Activated T-cell treated with anti-CD3 and anti-CD28 coated beads, Interleukin-2, amount 50 U/mL, for 24 hours (primary cell): ENCODE measurements at regions not wholly inside any gene's neighbourhood (a gene's known extent, or its start where the extent isn't known, plus 50 kb on each side); places are given as distances from the start of the nearest gene placed in this dataset.

Experiments
- DNase-seq: peaks from one replicate; pipeline ENCODE4 v3.0.0-alpha.2; 2020
- H3K27ac Mint-ChIP-seq: 2 replicates; pipeline ENCODE4 v1.8.0; 2020; ENCODE audit warnings: mild to moderate bottlenecking, mixed read lengths
- H3K27me3 Mint-ChIP-seq: 2 replicates; pipeline ENCODE4 v1.8.0; 2020; ENCODE audit warnings: mixed read lengths
- H3K36me3 Mint-ChIP-seq: 2 replicates; pipeline ENCODE4 v1.8.0; 2020; ENCODE audit warnings: low read depth, mixed read lengths
- H3K4me1 Mint-ChIP-seq: 2 replicates; pipeline ENCODE4 v1.8.0; 2020; ENCODE audit warnings: low read depth, mixed read lengths
- H3K4me3 Mint-ChIP-seq: 2 replicates; pipeline ENCODE4 v1.8.0; 2020; ENCODE audit warnings: mild to moderate bottlenecking, moderate library complexity, mixed read lengths
- H3K9me3 Mint-ChIP-seq: 2 replicates; pipeline ENCODE4 v1.8.0; 2020; ENCODE audit warnings: mixed read lengths

DNA sequence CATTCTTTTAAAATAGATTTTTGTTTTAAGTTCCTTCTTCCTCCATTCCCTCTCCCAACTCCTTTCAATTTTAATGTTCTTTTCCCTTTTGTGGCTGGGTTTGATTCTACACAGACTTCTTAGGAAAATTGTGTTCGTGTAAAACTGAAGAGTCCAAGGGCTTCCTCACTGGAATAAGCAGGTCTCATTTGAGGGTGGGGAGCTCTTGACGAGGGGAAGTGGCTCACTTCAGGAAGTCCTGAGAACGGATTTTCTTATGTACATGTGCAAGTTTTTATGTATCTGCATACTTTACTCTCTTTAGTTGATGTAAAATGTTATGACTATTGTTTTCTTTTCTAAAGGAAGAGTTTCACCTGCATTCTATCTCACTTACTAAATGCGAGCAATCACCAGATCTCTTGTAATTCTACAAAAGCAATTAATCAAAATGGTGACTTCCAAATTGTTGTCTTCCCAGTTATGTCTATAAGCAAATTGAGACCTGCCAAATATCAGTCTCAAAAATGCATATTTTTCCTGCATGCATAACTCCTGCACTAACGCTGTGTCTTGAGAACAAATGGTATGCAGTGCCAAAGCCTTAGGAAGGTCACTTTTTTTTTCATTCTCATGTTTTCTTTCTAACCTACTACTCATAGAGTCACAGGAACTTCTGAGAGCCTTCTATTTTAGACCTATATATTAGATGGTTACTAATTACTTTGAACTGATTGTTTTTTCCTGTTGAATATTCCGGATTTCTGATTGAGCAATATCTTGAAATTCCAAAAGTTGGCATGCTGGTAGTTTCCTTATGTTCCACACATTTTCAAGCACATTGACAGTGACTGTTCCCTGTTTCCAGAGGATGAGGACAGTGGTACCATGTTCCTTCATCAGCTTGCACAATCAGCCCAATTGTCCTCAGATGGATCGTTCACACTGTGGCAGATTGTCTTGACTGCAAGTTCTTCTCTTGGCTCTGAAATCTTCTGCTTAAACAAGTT lies 251.9 kb upstream of the PRDM1 start:
- no peaks in the 10 kb centered on the region for H3K4me1 Mint-ChIP-seq
- no peaks in the 10 kb centered on the region for H3K27me3 Mint-ChIP-seq
- H3K27ac Mint-ChIP-seq, result no peak overlapping the region
- no peak for DNase-seq
- H3K4me3 Mint-ChIP-seq, result no peak overlapping the region
- no peaks in the 10 kb centered on the region for H3K36me3 Mint-ChIP-seq
- no peaks in the 10 kb centered on the region for H3K9me3 Mint-ChIP-seq

DNA sequence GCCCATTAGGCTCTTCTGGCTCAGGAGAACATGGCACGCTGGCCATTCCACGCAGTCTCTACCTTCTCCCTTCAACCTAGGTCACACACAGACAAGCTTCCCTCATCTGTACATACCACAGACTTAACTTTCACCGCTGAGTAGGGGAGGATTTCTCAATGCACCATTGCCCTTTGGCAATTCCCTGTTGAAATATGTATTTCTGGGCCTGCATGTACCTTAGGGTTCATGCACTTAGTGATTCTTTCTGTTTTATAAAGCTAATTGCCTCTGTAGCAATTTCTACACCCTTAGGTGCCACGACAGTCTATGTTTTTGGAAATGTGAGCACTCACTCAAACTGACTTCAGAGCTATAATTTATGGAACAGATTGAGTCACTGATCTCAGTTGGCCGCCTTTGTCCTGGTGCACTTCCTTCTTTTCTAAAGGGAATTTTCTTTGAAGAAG lies 253.8 kb upstream of the PRDM1 start:
- H3K4me3 Mint-ChIP-seq, result no peak overlapping the region
- H3K9me3 Mint-ChIP-seq, result no peaks in the 10 kb centered on the region
- DNase-seq, result no peak
- H3K27me3 Mint-ChIP-seq, result peaks cover 2% of the 10 kb centered on the region
- H3K36me3 Mint-ChIP-seq, result no peaks in the 10 kb centered on the region
- H3K4me1 Mint-ChIP-seq, result no peaks in the 10 kb centered on the region
- H3K27ac Mint-ChIP-seq, result no peak overlapping the region

GRCh38 chr6:105831311-105832097 lies 254.6 kb upstream of the PRDM1 start:
- no peak for DNase-seq
- Mint-ChIP-seq H3K9me3 (no peaks in the 10 kb centered on the region), H3K36me3 (no peaks in the 10 kb centered on the region), H3K27ac (no peak overlapping the region), H3K4me1 (no peaks in the 10 kb centered on the region), H3K4me3 (no peak overlapping the region), H3K27me3 (peaks cover 2% of the 10 kb centered on the region)

- Mint-ChIP-seq H3K4me3 (no peak overlapping the region), H3K27me3 (peaks cover 2% of the 10 kb centered on the region), H3K4me1 (peaks cover 3% of the 10 kb centered on the region), H3K36me3 (no peaks in the 10 kb centered on the region), H3K27ac (no peak overlapping the region), H3K9me3 (peaks cover 3% of the 10 kb centered on the region)
- no peak for DNase-seq
Measured at GRCh38 chr6:105825210-105825609, 260.9 kb upstream of the PRDM1 start.

DNA sequence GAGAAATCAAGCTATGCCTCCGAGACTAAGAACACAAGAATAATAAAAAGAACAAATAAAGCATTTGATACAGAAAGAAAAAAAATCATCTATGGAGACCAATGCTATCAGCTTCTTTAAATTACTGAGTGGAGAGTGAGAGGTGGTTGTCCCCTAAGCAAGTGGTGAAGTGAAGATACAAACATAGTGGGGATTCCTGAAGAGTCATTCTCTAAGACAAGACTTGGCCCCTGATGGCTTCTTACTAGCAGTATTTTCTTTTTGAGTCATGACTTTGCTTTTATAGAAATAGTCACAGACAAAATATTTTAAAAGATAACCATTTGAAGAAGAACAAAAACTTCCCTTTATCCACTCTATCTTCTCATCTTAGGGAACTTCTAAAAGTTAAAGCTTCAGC lies 261.4 kb upstream of the PRDM1 start:
- Mint-ChIP-seq H3K9me3 (peaks cover 3% of the 10 kb centered on the region), H3K27me3 (peaks cover 2% of the 10 kb centered on the region), H3K36me3 (no peaks in the 10 kb centered on the region), H3K4me3 (no peak overlapping the region), H3K27ac (no peak overlapping the region), H3K4me1 (peaks cover 3% of the 10 kb centered on the region)
- DNase-seq, result no peak

GRCh38 chr6:105821777-105822176 lies 264.4 kb upstream of the PRDM1 start:
- no peak for DNase-seq
- Mint-ChIP-seq H3K9me3 (peaks cover 3% of the 10 kb centered on the region), H3K27ac (no peak overlapping the region), H3K36me3 (no peaks in the 10 kb centered on the region), H3K4me1 (peaks cover 3% of the 10 kb centered on the region), H3K4me3 (no peak overlapping the region), H3K27me3 (no peaks in the 10 kb centered on the region)

DNA sequence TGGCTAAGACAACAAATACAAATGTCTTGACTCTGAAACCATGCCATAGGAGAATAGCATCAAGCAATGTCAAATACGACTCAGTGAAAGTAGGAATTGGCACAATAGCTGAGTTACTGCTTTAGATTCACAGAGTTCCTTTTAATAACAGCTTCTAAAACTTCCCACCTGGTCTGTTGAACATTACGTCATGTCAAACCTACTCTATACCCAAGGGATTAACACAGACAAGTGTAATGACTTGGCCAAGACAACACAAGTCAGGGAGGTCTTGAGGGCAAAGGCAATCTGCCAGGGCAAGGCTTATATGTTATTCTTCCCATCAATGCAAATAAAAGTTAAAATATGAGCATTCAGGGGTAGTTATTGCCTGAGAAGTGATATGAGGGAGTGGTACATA lies 265.1 kb upstream of the PRDM1 start:
- DNase-seq, result no peak
- no peaks in the 10 kb centered on the region for H3K27me3 Mint-ChIP-seq
- H3K9me3 Mint-ChIP-seq, result peaks cover 3% of the 10 kb centered on the region
- no peaks in the 10 kb centered on the region for H3K36me3 Mint-ChIP-seq
- no peak overlapping the region for H3K27ac Mint-ChIP-seq
- no peak overlapping the region for H3K4me3 Mint-ChIP-seq
- peaks cover 7% of the 10 kb centered on the region for H3K4me1 Mint-ChIP-seq

- Mint-ChIP-seq H3K27me3 (no peaks in the 10 kb centered on the region), H3K9me3 (peaks cover 3% of the 10 kb centered on the region), H3K4me3 (no peak overlapping the region), H3K4me1 (peaks cover 20% of the 10 kb centered on the region), H3K27ac (no peak overlapping the region), H3K36me3 (no peaks in the 10 kb centered on the region)
- no peak for DNase-seq
Measured at GRCh38 chr6:105819745-105820144, 266.4 kb upstream of the PRDM1 start.

- no peak overlapping the region for H3K27ac Mint-ChIP-seq
- DNase-seq, result no peak
- no peak overlapping the region for H3K4me3 Mint-ChIP-seq
- H3K9me3 Mint-ChIP-seq, result peaks cover 3% of the 10 kb centered on the region
- no peaks in the 10 kb centered on the region for H3K27me3 Mint-ChIP-seq
- H3K36me3 Mint-ChIP-seq, result no peaks in the 10 kb centered on the region
- H3K4me1 Mint-ChIP-seq, result peaks cover 19% of the 10 kb centered on the region
Measured at GRCh38 chr6:105818505-105818904, 267.6 kb upstream of the PRDM1 start.

DNA sequence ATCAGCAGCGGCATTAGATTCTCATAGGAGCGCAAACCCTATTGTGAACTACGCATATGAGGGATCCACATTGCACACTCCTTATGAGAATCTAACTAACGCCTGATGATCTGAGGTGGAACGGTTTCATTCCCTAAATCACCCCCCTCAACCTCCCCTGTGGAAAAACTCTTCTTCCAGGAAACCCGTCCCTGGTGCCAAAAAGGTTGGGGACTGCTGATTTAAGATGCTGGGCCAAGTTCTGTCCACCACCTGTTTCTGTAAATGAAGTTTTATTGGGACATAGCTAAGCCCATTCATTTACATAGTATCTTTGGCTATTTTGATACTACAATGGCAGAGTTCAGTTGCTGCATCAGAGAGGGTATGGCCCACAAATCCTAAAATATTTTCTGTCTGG lies 268.2 kb upstream of the PRDM1 start:
- H3K4me3 Mint-ChIP-seq, result no peak overlapping the region
- no peak overlapping the region for H3K27ac Mint-ChIP-seq
- H3K27me3 Mint-ChIP-seq, result no peaks in the 10 kb centered on the region
- no peaks in the 10 kb centered on the region for H3K36me3 Mint-ChIP-seq
- peaks cover 3% of the 10 kb centered on the region for H3K9me3 Mint-ChIP-seq
- peaks cover 19% of the 10 kb centered on the region for H3K4me1 Mint-ChIP-seq
- DNase-seq, result no peak

GRCh38 chr6:105817370-105817769 lies 268.8 kb upstream of the PRDM1 start:
- H3K4me1 Mint-ChIP-seq, result peaks cover 19% of the 10 kb centered on the region
- no peak overlapping the region for H3K4me3 Mint-ChIP-seq
- no peaks in the 10 kb centered on the region for H3K36me3 Mint-ChIP-seq
- H3K27ac Mint-ChIP-seq, result no peak overlapping the region
- no peak for DNase-seq
- H3K27me3 Mint-ChIP-seq, result no peaks in the 10 kb centered on the region
- H3K9me3 Mint-ChIP-seq, result peaks cover 3% of the 10 kb centered on the region

DNA sequence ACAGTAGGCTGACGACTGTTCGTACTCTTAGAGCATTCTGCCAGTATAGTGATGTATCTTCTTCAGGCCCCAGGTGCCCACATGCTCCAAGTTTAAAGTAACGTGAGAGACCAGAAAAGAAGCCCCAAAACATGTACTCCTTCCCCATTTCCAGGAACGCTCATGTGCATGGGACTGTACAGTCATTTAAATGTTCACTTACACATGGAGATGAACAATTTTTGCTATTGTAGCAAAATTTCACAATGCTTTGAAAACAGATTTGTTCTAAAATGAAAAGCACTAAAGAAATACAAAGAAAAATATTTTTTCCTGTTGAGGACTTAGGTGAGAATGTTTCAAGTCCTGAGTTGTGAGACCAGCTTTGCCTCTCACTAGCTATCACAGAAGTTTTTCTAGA lies 269.3 kb upstream of the PRDM1 start:
- Mint-ChIP-seq H3K36me3 (no peaks in the 10 kb centered on the region), H3K27ac (no peak overlapping the region), H3K4me3 (no peak overlapping the region), H3K4me1 (peaks cover 19% of the 10 kb centered on the region), H3K27me3 (peaks cover under 1% of the 10 kb centered on the region), H3K9me3 (peaks cover 2% of the 10 kb centered on the region)
- DNase-seq, result no peak

DNA sequence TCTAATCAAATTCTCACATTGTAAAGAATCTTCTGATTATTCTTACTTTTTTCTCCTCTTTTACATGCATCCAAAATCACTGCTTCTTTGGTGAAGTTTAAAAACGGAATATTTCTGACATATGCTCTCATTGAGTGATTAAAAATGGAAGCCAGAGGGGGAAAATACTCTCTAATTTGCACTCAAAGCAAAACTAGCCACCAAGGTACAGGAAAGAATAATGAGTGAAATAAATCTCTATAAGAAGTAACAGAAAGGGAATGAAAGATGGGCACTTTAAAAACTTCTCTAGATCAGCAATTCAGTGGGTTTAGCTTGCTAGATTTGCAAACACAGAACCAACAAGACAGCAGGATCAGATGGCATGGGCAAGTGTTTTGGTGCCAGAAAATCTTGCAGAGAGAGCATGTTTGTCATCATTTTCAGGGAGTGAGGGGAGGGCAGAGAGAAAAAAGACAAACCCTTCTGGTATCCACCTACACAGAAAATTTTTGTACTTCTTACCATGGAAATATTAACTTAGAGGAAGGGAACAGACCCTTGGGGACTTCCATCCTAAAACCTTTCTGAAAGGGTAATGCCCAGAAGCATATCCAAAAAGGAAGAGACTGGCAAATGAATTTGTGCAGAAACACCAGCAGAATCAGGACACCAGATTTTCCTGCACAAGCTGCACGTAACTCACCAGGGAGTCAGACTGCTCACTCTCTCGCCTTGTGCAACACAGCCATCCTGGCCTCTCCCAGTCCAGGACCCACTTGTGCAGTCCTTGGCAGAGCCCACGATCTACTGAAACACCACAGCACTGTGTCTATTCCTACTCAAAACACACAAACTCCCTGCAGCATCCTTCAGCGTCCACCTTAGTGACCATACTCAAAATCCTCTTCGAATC lies 270.2 kb upstream of the PRDM1 start:
- H3K36me3 Mint-ChIP-seq, result no peaks in the 10 kb centered on the region
- H3K27ac Mint-ChIP-seq, result no peak overlapping the region
- H3K9me3 Mint-ChIP-seq, result no peaks in the 10 kb centered on the region
- H3K4me1 Mint-ChIP-seq, result peaks cover 22% of the 10 kb centered on the region
- H3K4me3 Mint-ChIP-seq, result no peak overlapping the region
- H3K27me3 Mint-ChIP-seq, result peaks cover 2% of the 10 kb centered on the region
- no peak for DNase-seq
